Gastrocnemius medialis (tissue), 4 donors: ENCODE measurements at regions not wholly inside any gene's neighbourhood (a gene's known extent, or its start where the extent isn't known, plus 50 kb on each side); places are given as distances from the start of the nearest gene placed in this dataset.

Experiments
- ATAC-seq, 2 donors: fragments of 150-250 bp; one replicate each; pipeline ENCODE4 v1.9.1; 2016
- DNase-seq, 2 donors: peaks; one replicate each; pipeline ENCODE4 v3.0.0-alpha.2; 2019
- H3K27ac ChIP-seq, 4 donors: fragments of 200-600 bp; sonication (generic); 1 replicate in 1 of 4; 2 replicates in 3 of 4; pipeline ENCODE4 v1.5.1; 2016 to 2018; ENCODE audit warnings: mild to moderate bottlenecking in 2 of 4, moderate library complexity in 1 of 4
- H3K27me3 ChIP-seq, 3 donors: fragments of 200-600 bp; sonication (generic) in 2 of 3; 1 replicate in 1 of 3; 2 replicates in 2 of 3; pipeline versions ENCODE4 v1.5.1 to v1.6.0; 2016 to 2019; ENCODE audit warnings: mild to moderate bottlenecking in 1 of 3, moderate library complexity in 1 of 3
- H3K36me3 ChIP-seq, 2 donors: fragments of 200-600 bp; sonication (generic) in 1 of 2; one replicate each; pipeline ENCODE4 v1.5.1; 2017 to 2018
- H3K4me1 ChIP-seq, 2 donors: fragments of 200-600 bp; sonication (generic) in 1 of 2; one replicate each; pipeline ENCODE4 v1.5.1; 2016 to 2017; ENCODE audit warnings: mild to moderate bottlenecking in 2 of 2
- H3K4me3 ChIP-seq, 4 donors: fragments of 200-600 bp; sonication (generic) in 3 of 4; 1 replicate in 1 of 4; 2 replicates in 3 of 4; pipeline ENCODE4 v1.5.1; 2016 to 2019; ENCODE audit warnings: mild to moderate bottlenecking in 2 of 4
- H3K9me3 ChIP-seq, 3 donors: fragments of 200-600 bp; sonication (generic) in 2 of 3; 1 replicate in 1 of 3; 2 replicates in 2 of 3; pipeline ENCODE4 v1.5.1; 2016 to 2019
- POLR2A ChIP-seq, 2 donors: fragments of 450-650 bp; IDR thresholded peaks; one replicate each; pipeline ENCODE4 v1.6.1; 2017; ENCODE audit warnings: antibody characterized with exemption in 2 of 2, mild to moderate bottlenecking in 2 of 2, moderate library complexity in 2 of 2
- in situ Hi-C, 4 donors: fragments of 200-750 bp; cut with MboI; loops; one replicate each; pipeline versions ENCODE4 v1.15.0 to v1.8.0; 2017; ENCODE audit warnings: low sequenced_read_pairs in 4 of 4
- intact Hi-C: fragments of 100-400 bp; cut with DNase I; formaldehyde crosslinking; loops from one replicate; pipeline ENCODE4 v1.15.1; 2023; ENCODE audit warnings: low total_unique reads
- TF ChIP-seq, protein P1 (sequence below), 5 experiments: fragments of 450-650 bp in 3 of 5; fragments of 200-600 bp in 2 of 5; sonication (generic) in 2 of 5; IDR thresholded peaks in 4 of 5; conservative IDR thresholded peaks in 1 of 5; 1 replicate in 4 of 5; 2 replicates in 1 of 5; pipeline ENCODE4 v1.5.1; 2016 to 2019; ENCODE audit warnings: antibody characterized with exemption in 5 of 5, mild to moderate bottlenecking in 3 of 5, moderate library complexity in 3 of 5

DNA sequence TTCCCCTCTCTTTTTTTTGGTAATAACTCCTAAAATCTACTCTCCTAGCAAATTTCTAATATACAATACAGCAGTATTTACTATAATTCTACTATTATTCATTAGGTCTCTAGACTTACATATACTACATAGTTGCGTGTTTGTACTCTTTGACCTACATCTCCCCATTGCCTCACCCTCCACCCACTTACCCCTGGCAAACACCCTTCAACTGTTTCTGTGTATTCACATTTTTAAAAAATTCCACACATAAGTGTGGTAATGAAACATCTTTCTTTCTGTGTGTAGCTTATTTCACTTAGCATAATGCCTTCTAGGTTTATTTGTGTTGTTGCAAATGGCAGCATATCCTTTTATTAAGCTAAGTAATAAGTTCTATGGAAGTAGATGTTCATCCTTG, 336.0 kb downstream of the CCDC85A start:
- no peak for DNase-seq
- no peaks in the 10 kb centered on the region for H3K36me3 ChIP-seq
- no peaks in the 10 kb centered on the region for H3K9me3 ChIP-seq
- no peak overlapping the region for H3K4me3 ChIP-seq
- no peak for ATAC-seq
- no peak for TF ChIP-seq POLR2A (IDR thresholded peaks at IDR 0.05)
- TF ChIP-seq, protein P1, sequence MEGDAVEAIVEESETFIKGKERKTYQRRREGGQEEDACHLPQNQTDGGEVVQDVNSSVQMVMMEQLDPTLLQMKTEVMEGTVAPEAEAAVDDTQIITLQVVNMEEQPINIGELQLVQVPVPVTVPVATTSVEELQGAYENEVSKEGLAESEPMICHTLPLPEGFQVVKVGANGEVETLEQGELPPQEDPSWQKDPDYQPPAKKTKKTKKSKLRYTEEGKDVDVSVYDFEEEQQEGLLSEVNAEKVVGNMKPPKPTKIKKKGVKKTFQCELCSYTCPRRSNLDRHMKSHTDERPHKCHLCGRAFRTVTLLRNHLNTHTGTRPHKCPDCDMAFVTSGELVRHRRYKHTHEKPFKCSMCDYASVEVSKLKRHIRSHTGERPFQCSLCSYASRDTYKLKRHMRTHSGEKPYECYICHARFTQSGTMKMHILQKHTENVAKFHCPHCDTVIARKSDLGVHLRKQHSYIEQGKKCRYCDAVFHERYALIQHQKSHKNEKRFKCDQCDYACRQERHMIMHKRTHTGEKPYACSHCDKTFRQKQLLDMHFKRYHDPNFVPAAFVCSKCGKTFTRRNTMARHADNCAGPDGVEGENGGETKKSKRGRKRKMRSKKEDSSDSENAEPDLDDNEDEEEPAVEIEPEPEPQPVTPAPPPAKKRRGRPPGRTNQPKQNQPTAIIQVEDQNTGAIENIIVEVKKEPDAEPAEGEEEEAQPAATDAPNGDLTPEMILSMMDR (IDR thresholded peaks at IDR 0.05 in 4 of 5, conservative IDR thresholded peaks at IDR 0.05 in 1 of 5): no peak
- in situ Hi-C loops: no loop called here
- intact Hi-C loops: no loop called here
- peaks cover 0 to 5% of the 10 kb centered on the region in 2 donors for H3K4me1 ChIP-seq
- H3K27ac ChIP-seq: no peak overlapping the region
- H3K27me3 ChIP-seq: no peaks in the 10 kb centered on the region

- intact Hi-C loops (no loop called here), in situ Hi-C loops (no loop called here)
- TF ChIP-seq POLR2A (IDR thresholded peaks at IDR 0.05): no peak
- TF ChIP-seq, protein P1 (IDR thresholded peaks at IDR 0.05 in 4 of 5, conservative IDR thresholded peaks at IDR 0.05 in 1 of 5): no peak
- DNase-seq (peak; percentile 24 to 65), ATAC-seq (peak; percentile 79 to 98)
- Histone ChIP-seq H3K27me3 (no peaks in the 10 kb centered on the region), H3K4me3 (no peak overlapping the region), H3K36me3 (no peaks in the 10 kb centered on the region), H3K4me1 (peaks cover 0 to 5% of the 10 kb centered on the region in 2 donors), H3K9me3 (no peaks in the 10 kb centered on the region), H3K27ac (peak overlapping the region in 2 of 4 donors; percentile 34 to 67)
These were observed 338.9 kb downstream of the CCDC85A start for GRCh38 chr2:56522605-56523089.

GRCh38 chr2:56523816-56524215, 340.0 kb downstream of the CCDC85A start:
- ATAC-seq: no peak
- Histone ChIP-seq H3K36me3 (no peaks in the 10 kb centered on the region), H3K27ac (no peak overlapping the region), H3K4me1 (peaks cover 0 to 5% of the 10 kb centered on the region in 2 donors), H3K27me3 (no peaks in the 10 kb centered on the region), H3K4me3 (no peak overlapping the region), H3K9me3 (no peaks in the 10 kb centered on the region)
- in situ Hi-C loops (no loop called here), intact Hi-C loops (no loop called here)
- TF ChIP-seq, protein P1 (IDR thresholded peaks at IDR 0.05 in 4 of 5, conservative IDR thresholded peaks at IDR 0.05 in 1 of 5): no peak
- TF ChIP-seq POLR2A (IDR thresholded peaks at IDR 0.05): no peak
- DNase-seq: no peak

DNA sequence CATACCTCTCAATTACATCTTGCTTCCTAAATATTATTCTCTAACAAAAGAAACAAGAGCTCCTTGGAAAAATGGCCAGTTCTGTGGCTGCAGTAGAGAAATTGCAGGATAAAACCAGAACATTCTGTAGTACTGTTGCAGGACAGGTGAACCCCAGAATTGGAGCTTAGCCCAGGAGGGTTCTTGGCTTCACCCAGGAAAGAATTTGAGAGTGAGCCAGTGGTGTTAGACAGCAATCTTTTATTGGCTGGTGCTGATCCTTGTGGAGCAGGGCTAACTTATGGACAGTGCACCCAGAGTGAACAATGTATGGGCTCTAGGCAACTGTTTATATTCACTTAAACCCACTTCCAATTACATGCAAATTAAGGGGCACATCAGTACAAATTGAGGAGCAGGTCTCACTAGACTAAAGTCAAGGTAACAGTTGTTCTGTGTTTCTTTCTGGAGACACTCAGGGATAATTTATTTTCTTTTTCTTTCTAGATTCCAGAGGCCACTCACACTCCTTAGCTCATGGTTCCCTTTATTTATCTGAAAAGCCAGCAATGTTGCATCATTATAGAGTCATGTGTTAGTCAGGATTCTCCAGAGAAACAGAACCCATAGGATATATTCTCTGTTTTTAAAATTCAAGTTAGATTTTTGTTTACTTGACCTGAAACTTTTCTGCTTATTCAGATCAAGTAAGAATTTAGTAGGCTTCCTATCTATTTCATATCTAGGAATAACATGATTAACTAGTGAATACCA, 348.1 kb downstream of the CCDC85A start:
- Histone ChIP-seq H3K4me1 (peaks cover 7 to 12% of the 10 kb centered on the region in 2 donors), H3K27me3 (no peaks in the 10 kb centered on the region), H3K4me3 (no peak overlapping the region), H3K27ac (no peak overlapping the region), H3K9me3 (no peaks in the 10 kb centered on the region), H3K36me3 (no peaks in the 10 kb centered on the region)
- in situ Hi-C loops: no loop called here
- ATAC-seq: no peak
- no peak for DNase-seq
- intact Hi-C loops: no loop called here
- no peak for TF ChIP-seq POLR2A (IDR thresholded peaks at IDR 0.05)
- TF ChIP-seq, protein P1 (IDR thresholded peaks at IDR 0.05 in 4 of 5, conservative IDR thresholded peaks at IDR 0.05 in 1 of 5): no peak
